IPS-NIHi7 (cell line): ENCODE measurements at regions not wholly inside any gene's neighbourhood (a gene's known extent, or its start where the extent isn't known, plus 50 kb on each side); places are given as distances from the start of the nearest gene placed in this dataset.
A peak's percentile ranks its signal among the peaks of the same experiment; 100 is the strongest.
"Not testable (repeated sequence)": the region's sequence is repeated elsewhere in the genome, so short reads cannot be mapped to it uniquely, and the experiment has no call there.

Experiments
- DNase-seq: peaks from one replicate; pipeline ENCODE4 v3.0.0; 2012; ENCODE audit warnings: mixed read lengths; ENCODE audit errors: extremely low spot score

GRCh38 chr5:126133424-126133823 is 289.8 kb upstream of the GRAMD2B start:
- no peak for DNase-seq

- DNase-seq = no peak
These were observed 285.3 kb upstream of the GRAMD2B start for GRCh38 chr5:126137891-126138280.

- peak; percentile 14 for DNase-seq
These were observed 284.8 kb upstream of the GRAMD2B start for GRCh38 chr5:126138281-126138931.

- DNase-seq = no peak
These were observed 284.1 kb upstream of the GRAMD2B start for GRCh38 chr5:126139086-126139485.

- peak; percentile 19 for DNase-seq
These were observed 283.4 kb upstream of the GRAMD2B start for GRCh38 chr5:126139773-126140172.

- DNase-seq = no peak
These were observed 279.6 kb upstream of the GRAMD2B start for GRCh38 chr5:126143622-126144021.

GRCh38 chr5:126150319-126150718 is 272.9 kb upstream of the GRAMD2B start:
- DNase-seq = not testable (repeated sequence)

GRCh38 chr5:126155298-126155697 is 267.9 kb upstream of the GRAMD2B start:
- not testable (repeated sequence) for DNase-seq

- no peak for DNase-seq
These were observed 256.8 kb upstream of the GRAMD2B start for GRCh38 chr5:126166368-126166767.

- no peak for DNase-seq
These were observed 254.4 kb upstream of the GRAMD2B start for GRCh38 chr5:126168785-126169184.

GRCh38 chr5:126171916-126172315 is 251.3 kb upstream of the GRAMD2B start:
- DNase-seq = no peak

- DNase-seq = no peak
These were observed 250.4 kb upstream of the GRAMD2B start for GRCh38 chr5:126172812-126173211.

GRCh38 chr5:126178521-126178920 is 244.7 kb upstream of the GRAMD2B start:
- no peak for DNase-seq

GRCh38 chr5:126182971-126183695 is 240.1 kb upstream of the GRAMD2B start:
- no peak for DNase-seq

GRCh38 chr5:126184474-126184873 is 238.7 kb upstream of the GRAMD2B start:
- no peak for DNase-seq

GRCh38 chr5:126186210-126186609 is 237.0 kb upstream of the GRAMD2B start:
- no peak for DNase-seq

- DNase-seq = no peak
These were observed 234.4 kb upstream of the GRAMD2B start for GRCh38 chr5:126188804-126189203.

- no peak for DNase-seq
These were observed 234.0 kb upstream of the GRAMD2B start for GRCh38 chr5:126189231-126189630.

- DNase-seq = peak; percentile 60
These were observed 233.3 kb upstream of the GRAMD2B start for GRCh38 chr5:126189862-126190261.

- no peak for DNase-seq
These were observed 231.0 kb upstream of the GRAMD2B start for GRCh38 chr5:126192226-126192625.

- DNase-seq = no peak
These were observed 227.7 kb upstream of the GRAMD2B start for GRCh38 chr5:126195410-126196100.

GRCh38 chr5:126198531-126198930 is 224.7 kb upstream of the GRAMD2B start:
- DNase-seq = no peak

GRCh38 chr5:126199467-126199866 is 223.7 kb upstream of the GRAMD2B start:
- DNase-seq = no peak
